Thyroid gland (tissue), 4 donors: ENCODE measurements at regions not wholly inside any gene's neighbourhood (a gene's known extent, or its start where the extent isn't known, plus 50 kb on each side); places are given as distances from the start of the nearest gene placed in this dataset.

Source experiments
- POLR2A ChIP-seq, 2 donors: fragments of 450-650 bp; IDR thresholded peaks; one replicate each; pipeline ENCODE4 v1.6.1; 2017; ENCODE audit warnings: antibody characterized with exemption in 2 of 2, mild to moderate bottlenecking in 2 of 2, moderate library complexity in 1 of 2
- TF ChIP-seq, protein P1 (sequence below), 6 experiments: fragments of 200-600 bp in 3 of 6; fragments of 450-650 bp in 3 of 6; sonication (generic) in 3 of 6; IDR thresholded peaks; one replicate each; pipeline ENCODE4 v1.5.1; 2016 to 2019; ENCODE audit warnings: antibody characterized with exemption in 6 of 6, mild to moderate bottlenecking in 2 of 6, inconsistent platforms in 1 of 6, moderate library complexity in 1 of 6

- TF ChIP-seq POLR2A (IDR thresholded peaks at IDR 0.05) = no peak
- TF ChIP-seq, protein P1, sequence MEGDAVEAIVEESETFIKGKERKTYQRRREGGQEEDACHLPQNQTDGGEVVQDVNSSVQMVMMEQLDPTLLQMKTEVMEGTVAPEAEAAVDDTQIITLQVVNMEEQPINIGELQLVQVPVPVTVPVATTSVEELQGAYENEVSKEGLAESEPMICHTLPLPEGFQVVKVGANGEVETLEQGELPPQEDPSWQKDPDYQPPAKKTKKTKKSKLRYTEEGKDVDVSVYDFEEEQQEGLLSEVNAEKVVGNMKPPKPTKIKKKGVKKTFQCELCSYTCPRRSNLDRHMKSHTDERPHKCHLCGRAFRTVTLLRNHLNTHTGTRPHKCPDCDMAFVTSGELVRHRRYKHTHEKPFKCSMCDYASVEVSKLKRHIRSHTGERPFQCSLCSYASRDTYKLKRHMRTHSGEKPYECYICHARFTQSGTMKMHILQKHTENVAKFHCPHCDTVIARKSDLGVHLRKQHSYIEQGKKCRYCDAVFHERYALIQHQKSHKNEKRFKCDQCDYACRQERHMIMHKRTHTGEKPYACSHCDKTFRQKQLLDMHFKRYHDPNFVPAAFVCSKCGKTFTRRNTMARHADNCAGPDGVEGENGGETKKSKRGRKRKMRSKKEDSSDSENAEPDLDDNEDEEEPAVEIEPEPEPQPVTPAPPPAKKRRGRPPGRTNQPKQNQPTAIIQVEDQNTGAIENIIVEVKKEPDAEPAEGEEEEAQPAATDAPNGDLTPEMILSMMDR (IDR thresholded peaks at IDR 0.05) = no peak
Measured at GRCh38 chr2:122267947-122268346, 512.5 kb downstream of the TSN start.
